ENCODE measurements at regions not wholly inside any gene's neighbourhood (a gene's known extent, or its start where the extent isn't known, plus 50 kb on each side); places are given as distances from the start of the nearest gene placed in this dataset.

DNA sequence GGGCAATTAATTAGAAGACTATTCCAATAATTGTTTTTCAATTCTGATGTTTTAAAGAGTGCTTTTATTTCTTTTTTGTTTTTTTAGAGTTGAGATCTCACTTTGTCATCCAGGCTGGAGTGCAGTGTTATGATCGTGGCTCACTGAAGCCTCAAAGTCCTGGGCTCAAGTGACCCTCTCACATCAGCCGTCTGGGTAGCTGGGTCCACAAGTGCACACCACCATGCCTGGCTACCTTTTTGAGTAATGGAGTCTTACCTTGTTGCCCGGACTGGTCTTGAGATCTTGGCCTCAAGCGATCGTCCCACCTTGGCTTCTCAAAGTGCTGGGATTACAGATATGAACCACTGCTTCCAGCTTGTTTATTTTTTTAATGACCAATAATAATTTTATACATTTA is 207.8 kb downstream of the NDFIP2 start:
- POLR2A ChIA-PET: no interaction called here
- no peak for DNase-seq (ENCODE audit: extremely low spot score)
- TF ChIP-seq CTBP1 (IDR thresholded peaks at IDR 0.05; ENCODE audit: borderline replicate concordance): no peak
- TF ChIP-seq LEF1 (IDR thresholded peaks at IDR 0.05; ENCODE audit: borderline replicate concordance): no peak
- no peak for TF ChIP-seq TARDBP (IDR thresholded peaks at IDR 0.05)
- TF ChIP-seq HDGF (IDR thresholded peaks at IDR 0.05; ENCODE audit: borderline replicate concordance): no peak
- no peak for TF ChIP-seq FOXM1 (IDR thresholded peaks at IDR 0.05; ENCODE audit: borderline replicate concordance)
- TF ChIP-seq ZNF384 (IDR thresholded peaks at IDR 0.05): no peak
- no peak for TF ChIP-seq FOXA1 (IDR thresholded peaks at IDR 0.05)
- no peak for TF ChIP-seq SP1 (IDR thresholded peaks at IDR 0.05)
- CTCF ChIA-PET: interaction anchor here (0.7 to 1.2 kb wide), 2 partner anchors 10 to 1262 kb away, joined by 4 to 7 read pairs; no protein-coding TSS in a partner anchor

DNA sequence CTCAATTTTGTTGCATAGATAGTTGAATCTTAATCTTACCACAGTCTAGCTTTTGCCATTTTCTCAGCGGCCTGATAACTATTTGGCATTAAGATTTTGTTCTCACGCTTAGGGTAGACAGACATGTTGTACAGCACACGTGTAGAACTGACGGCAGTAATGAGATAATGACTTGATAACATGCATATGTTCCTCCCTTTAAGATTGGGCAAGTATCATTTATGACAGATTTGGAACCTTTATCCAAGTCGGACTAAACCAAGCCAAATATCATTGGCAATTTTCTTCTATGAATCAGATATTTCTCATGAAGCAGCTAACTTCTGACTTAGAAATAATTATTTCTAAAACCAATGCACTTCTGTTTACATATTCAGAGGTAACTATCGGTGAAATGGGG is 205.5 kb downstream of the NDFIP2 start:
- TF ChIP-seq L3MBTL2 (conservative IDR thresholded peaks at IDR 0.05) (no peak), NFRKB (IDR thresholded peaks at IDR 0.05) (no peak), LEF1 (IDR thresholded peaks at IDR 0.05; ENCODE audit: borderline replicate concordance) (no peak), TARDBP (IDR thresholded peaks at IDR 0.05) (no peak), SP1 (IDR thresholded peaks at IDR 0.05) (no peak), FOXM1 (IDR thresholded peaks at IDR 0.05; ENCODE audit: borderline replicate concordance) (no peak)
- ChIA-PET POLR2A (no interaction called here), CTCF (no interaction called here)
- DNase-seq (ENCODE audit: extremely low spot score): no peak

DNA sequence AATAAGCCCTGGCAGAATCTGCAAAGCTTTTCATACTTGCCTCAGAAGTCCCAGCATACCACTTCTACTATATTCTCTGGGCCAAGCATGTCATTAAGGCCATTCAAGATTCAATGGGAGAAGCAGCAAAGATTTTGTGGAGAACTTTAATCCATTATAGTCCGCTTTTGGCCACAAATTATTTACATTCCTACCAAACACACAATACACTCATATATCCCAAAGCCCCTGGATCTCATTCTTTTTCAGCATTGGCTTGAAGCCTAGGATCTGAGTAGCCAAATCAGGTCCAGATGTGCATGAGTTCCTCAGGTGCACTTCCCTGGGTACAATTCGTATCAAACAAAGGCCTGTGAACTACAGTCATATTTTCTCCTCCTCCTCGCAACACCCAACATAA is 203.4 kb downstream of the NDFIP2 start:
- no peak for TF ChIP-seq TARDBP (IDR thresholded peaks at IDR 0.05)
- no peak for TF ChIP-seq ZNF384 (IDR thresholded peaks at IDR 0.05)
- TF ChIP-seq SP1 (IDR thresholded peaks at IDR 0.05): no peak
- TF ChIP-seq CTBP1 (IDR thresholded peaks at IDR 0.05; ENCODE audit: borderline replicate concordance): no peak
- no peak for TF ChIP-seq SUZ12 (IDR thresholded peaks at IDR 0.05)
- no peak for TF ChIP-seq FOXM1 (IDR thresholded peaks at IDR 0.05; ENCODE audit: borderline replicate concordance)
- no peak for TF ChIP-seq HDGF (IDR thresholded peaks at IDR 0.05; ENCODE audit: borderline replicate concordance)
- TF ChIP-seq ELF4 (IDR thresholded peaks at IDR 0.05): no peak
- TF ChIP-seq LEF1 (IDR thresholded peaks at IDR 0.05; ENCODE audit: borderline replicate concordance): no peak
- ChIA-PET CTCF (interaction anchor here (0.8 kb wide), 1 partner anchor 18 kb away, joined by 3 read pairs; no protein-coding TSS in a partner anchor), POLR2A (no interaction called here)
- DNase-seq (ENCODE audit: extremely low spot score): no peak

DNA sequence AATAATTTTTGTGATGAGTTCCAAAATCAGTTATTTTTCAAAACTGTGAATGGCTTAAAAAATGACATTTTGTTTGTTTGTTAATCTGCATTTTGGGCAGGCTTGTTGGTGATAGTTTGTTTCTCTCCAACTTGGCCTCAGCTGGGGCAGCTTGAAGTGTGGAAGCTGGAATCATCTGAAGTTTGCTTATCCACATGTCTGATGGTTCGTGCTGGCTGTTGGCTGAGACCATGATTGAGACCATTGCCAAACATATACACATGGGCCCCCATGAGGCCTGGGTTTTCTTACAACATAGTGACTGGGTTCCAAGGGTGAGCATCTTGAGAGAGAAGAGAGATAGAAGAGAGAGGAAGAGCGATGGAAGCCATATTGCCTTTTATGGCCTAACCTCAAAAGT is 201.2 kb downstream of the NDFIP2 start:
- DNase-seq (ENCODE audit: extremely low spot score): no peak
- no peak for TF ChIP-seq TARDBP (IDR thresholded peaks at IDR 0.05)
- TF ChIP-seq FOXA1 (IDR thresholded peaks at IDR 0.05): no peak
- TF ChIP-seq FOXK2 (IDR thresholded peaks at IDR 0.05): no peak
- no peak for TF ChIP-seq ELF4 (IDR thresholded peaks at IDR 0.05)
- TF ChIP-seq BHLHE40 (IDR thresholded peaks at IDR 0.05; ENCODE audit: borderline replicate concordance): no peak
- TF ChIP-seq FOXM1 (IDR thresholded peaks at IDR 0.05; ENCODE audit: borderline replicate concordance): no peak
- no peak for TF ChIP-seq SUZ12 (IDR thresholded peaks at IDR 0.05)
- no peak for TF ChIP-seq NFRKB (IDR thresholded peaks at IDR 0.05)
- TF ChIP-seq L3MBTL2 (conservative IDR thresholded peaks at IDR 0.05): no peak
- CTCF ChIA-PET: no interaction called here
- POLR2A ChIA-PET: no interaction called here

- CTCF ChIA-PET: interaction anchor here (0.9 kb wide), 1 partner anchor 132 kb away, joined by 3 read pairs; no protein-coding TSS in a partner anchor
- DNase-seq (ENCODE audit: extremely low spot score): no peak
- TF ChIP-seq FOXK2 (IDR thresholded peaks at IDR 0.05) (no peak), LEF1 (IDR thresholded peaks at IDR 0.05; ENCODE audit: borderline replicate concordance) (no peak), ELF4 (IDR thresholded peaks at IDR 0.05) (no peak), PKNOX1 (IDR thresholded peaks at IDR 0.05) (no peak), ARNT (IDR thresholded peaks at IDR 0.05) (no peak), SP1 (IDR thresholded peaks at IDR 0.05) (no peak), L3MBTL2 (conservative IDR thresholded peaks at IDR 0.05) (no peak), FOXA1 (IDR thresholded peaks at IDR 0.05) (no peak), FOXM1 (IDR thresholded peaks at IDR 0.05; ENCODE audit: borderline replicate concordance) (no peak), SUZ12 (IDR thresholded peaks at IDR 0.05) (no peak), NFRKB (IDR thresholded peaks at IDR 0.05) (no peak), TARDBP (IDR thresholded peaks at IDR 0.05) (no peak)
- POLR2A ChIA-PET: no interaction called here
These were observed 200.1 kb downstream of the NDFIP2 start for GRCh38 chr13:79681069-79681468.

GRCh38 chr13:79680485-79680884 is 199.5 kb downstream of the NDFIP2 start:
- POLR2A ChIA-PET: no interaction called here
- no peak for DNase-seq (ENCODE audit: extremely low spot score)
- TF ChIP-seq TARDBP (IDR thresholded peaks at IDR 0.05) (no peak), ZNF384 (IDR thresholded peaks at IDR 0.05) (no peak), ARNT (IDR thresholded peaks at IDR 0.05) (no peak), L3MBTL2 (conservative IDR thresholded peaks at IDR 0.05) (no peak), SUZ12 (IDR thresholded peaks at IDR 0.05) (no peak), ELF4 (IDR thresholded peaks at IDR 0.05) (no peak), FOXM1 (IDR thresholded peaks at IDR 0.05; ENCODE audit: borderline replicate concordance) (no peak), PKNOX1 (IDR thresholded peaks at IDR 0.05) (no peak), HDGF (IDR thresholded peaks at IDR 0.05; ENCODE audit: borderline replicate concordance) (no peak), SP1 (IDR thresholded peaks at IDR 0.05) (no peak), FOXA1 (IDR thresholded peaks at IDR 0.05) (no peak), CTBP1 (IDR thresholded peaks at IDR 0.05; ENCODE audit: borderline replicate concordance) (no peak), NFRKB (IDR thresholded peaks at IDR 0.05) (no peak), FOXK2 (IDR thresholded peaks at IDR 0.05) (no peak), BHLHE40 (IDR thresholded peaks at IDR 0.05; ENCODE audit: borderline replicate concordance) (no peak)
- CTCF ChIA-PET: interaction anchor here (0.6 to 1.8 kb wide), 6 partner anchors 85 to 1688 kb away, joined by 3 to 4 read pairs (median 3); no protein-coding TSS in a partner anchor

- POLR2A ChIA-PET: interaction anchor here (1.0 to 1.8 kb wide), 2 partner anchors 48 to 439 kb away, joined by 3 to 4 read pairs; no protein-coding TSS in a partner anchor
- DNase-seq (ENCODE audit: extremely low spot score): peak; percentile 75
- TF ChIP-seq ELF4 (IDR thresholded peaks at IDR 0.05) (0 out of 2 replicates have a peak, but pooled peaks have one; percentile 16), PKNOX1 (IDR thresholded peaks at IDR 0.05) (peak; percentile 42; the same call in 1 of the 2 replicates), NFRKB (IDR thresholded peaks at IDR 0.05) (no peak), LEF1 (IDR thresholded peaks at IDR 0.05; ENCODE audit: borderline replicate concordance) (no peak), L3MBTL2 (conservative IDR thresholded peaks at IDR 0.05) (no peak), ZNF384 (IDR thresholded peaks at IDR 0.05) (0 out of 2 replicates have a peak, but pooled peaks have one; percentile 30)
- CTCF ChIA-PET: interaction anchor here (0.5 to 1.8 kb wide), 31 partner anchors 8 to 1371 kb away, joined by 3 to 13 read pairs (median 3); partner anchors contain the start of gene SPRY2
These were observed 198.4 kb downstream of the NDFIP2 start for GRCh38 chr13:79679334-79679733.
